GM08714 (cell line): ENCODE measurements at regions not wholly inside any gene's neighbourhood (a gene's known extent, or its start where the extent isn't known, plus 50 kb on each side); places are given as distances from the start of the nearest gene placed in this dataset.

Experiments used
- H3K4me3 ChIP-seq: fragments of 200-500 bp; sonication (Bioruptor generic); 2 replicates; pipeline ENCODE4 v1.5.1; 2014; ENCODE audit warnings: mild to moderate bottlenecking, low read length, inconsistent platforms
- ZNF274 ChIP-seq: IDR thresholded peaks from 2 replicates; pipeline ENCODE4 v1.6.1; 2012; ENCODE audit warnings: mild to moderate bottlenecking, low read depth, low read length

DNA sequence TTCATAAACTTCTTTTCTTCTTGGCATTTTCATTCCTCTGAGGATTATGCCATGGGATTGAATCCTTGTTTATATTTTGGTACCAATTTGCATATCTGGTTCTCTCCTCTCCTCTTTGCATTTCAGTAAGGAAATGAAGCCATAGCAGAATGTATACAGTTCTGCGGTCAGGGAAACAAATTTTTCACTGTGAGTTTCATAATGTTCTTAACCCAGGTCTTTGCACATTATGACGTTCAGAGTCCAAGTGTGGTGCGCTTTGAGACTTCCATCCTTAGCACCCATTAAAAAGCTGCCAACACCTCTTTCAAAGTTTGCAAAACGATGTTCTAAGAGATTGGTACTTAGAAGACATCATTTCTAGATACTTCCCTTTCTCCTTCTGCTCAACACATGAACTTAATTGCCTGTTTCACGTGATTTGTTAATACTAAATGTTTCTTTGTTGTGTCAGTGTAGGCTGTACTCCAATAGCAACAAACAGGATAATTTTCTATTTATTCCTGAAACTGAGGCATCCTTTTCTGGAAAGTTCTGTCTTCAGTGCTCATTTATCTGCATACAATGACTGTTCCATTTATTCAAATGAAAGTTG lies 953.1 kb upstream of the NR2F2 start:
- no peak for TF ChIP-seq ZNF274
- no peak overlapping the region for H3K4me3 ChIP-seq

DNA sequence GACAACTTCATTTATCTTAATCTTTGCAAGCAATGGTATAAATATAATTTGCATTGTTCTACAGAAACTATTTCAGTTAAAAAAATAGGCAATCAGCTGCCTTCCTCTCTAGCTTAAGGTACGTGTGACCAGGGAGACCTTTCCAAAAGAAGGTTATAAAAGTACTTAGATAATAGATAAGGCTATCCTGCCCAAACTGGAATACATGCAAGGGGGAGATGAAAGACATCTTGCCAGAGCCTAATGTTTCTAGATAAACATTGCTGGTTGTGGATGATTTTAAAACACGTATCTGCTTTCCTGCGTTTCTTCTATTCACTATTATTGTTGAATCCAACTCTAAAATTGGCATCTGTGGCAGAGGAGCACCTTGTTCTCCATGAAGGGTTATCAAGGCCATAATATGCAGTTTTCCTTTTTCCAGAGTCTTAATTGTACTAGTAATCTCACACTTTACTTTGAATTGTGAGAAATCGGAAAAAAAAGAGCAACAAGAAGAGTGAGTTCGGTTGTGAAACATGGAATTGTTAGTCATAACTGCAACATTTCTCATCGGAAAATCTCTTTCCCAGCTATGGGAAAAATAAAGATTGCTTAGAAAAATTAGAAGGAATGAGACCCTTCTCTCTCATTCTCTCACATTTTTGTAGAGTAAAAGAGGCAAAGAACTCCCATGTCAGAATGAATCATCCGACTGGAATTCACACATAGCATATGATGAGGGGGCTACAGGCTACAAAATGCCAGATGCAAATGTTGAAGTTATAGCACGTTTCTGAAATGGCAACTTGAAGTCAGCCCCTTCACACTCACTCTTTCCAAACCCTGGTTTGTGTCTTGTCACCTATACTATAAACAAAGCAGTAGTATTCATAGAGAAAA lies 936.1 kb upstream of the NR2F2 start:
- no peak for TF ChIP-seq ZNF274
- H3K4me3 ChIP-seq: no peak overlapping the region

DNA sequence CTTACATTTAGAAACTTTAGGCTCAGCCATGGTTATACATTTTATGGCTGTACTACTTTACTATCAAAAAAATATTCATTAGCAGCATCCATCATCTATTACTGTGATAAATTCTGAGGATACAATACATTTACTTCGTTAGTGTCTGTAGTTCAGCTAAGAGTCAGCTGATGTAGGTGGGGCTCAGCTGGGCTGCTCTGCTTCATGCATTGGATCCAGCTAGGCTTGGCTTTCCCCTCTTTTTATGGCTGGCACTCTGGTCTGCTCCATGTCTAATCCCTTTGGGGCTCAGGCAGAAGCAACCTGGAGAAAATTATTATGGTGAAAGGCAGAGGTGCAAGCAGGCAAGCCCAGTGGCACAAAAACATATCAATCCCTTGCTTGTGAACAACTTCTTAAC lies 930.1 kb upstream of the NR2F2 start:
- no peak for TF ChIP-seq ZNF274
- H3K4me3 ChIP-seq: no peak overlapping the region

DNA sequence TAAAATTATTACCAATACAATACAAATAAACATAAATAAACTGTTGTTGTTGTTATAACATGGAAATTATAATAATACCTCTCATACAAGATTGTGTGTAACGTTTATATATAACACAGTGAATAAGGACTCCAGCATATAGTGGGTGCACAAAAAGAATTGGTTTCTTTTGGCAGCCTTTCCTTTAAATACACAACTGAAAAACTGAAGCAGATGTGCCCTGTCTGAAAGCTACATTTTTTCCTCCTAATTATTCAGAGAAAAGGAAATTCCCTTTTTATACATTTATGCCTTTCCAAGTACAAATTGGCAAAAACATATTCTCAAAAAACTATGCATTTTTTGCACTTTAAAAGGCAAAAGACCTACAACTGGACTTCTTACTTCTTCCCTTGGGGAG lies 928.9 kb upstream of the NR2F2 start:
- TF ChIP-seq ZNF274: no peak
- H3K4me3 ChIP-seq: no peak overlapping the region

DNA sequence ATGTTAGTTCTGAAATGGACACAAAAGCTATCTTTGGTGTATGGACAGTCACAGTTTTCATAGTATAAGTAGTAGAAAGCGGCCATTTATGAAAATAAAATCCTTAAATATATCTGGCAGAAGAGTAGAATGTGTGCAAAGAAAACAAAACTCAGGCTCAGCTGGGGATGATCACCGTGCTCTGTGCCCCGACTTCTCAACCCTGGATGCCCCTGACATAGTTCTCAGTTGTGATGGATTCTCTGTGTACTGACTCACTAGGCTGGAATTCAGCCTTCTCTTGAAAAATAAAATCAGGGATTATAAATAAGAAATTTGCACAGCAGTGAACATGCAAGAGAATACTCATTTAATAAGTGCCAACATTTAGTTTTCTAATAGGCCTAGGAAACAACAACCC lies 925.1 kb upstream of the NR2F2 start:
- no peak for TF ChIP-seq ZNF274
- no peak overlapping the region for H3K4me3 ChIP-seq

DNA sequence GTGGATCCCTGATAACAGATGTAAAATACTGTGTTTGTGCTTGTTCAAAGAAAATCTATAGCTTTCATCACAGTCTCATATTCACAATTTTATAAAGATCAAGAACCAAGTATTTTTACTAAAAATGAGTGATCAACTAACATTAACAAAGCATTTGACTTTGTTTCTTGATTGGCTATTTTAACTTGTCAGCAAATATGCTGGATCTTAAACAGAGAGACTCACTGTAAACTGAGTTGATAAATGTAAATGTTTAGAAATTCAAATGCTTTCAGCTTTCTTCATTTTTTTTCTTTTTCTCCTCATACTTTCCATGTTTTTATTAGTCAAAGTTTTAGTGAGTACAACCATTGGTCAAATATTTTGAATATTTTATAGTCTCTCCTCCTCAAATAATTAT lies 923.0 kb upstream of the NR2F2 start:
- H3K4me3 ChIP-seq: no peak overlapping the region
- no peak for TF ChIP-seq ZNF274

DNA sequence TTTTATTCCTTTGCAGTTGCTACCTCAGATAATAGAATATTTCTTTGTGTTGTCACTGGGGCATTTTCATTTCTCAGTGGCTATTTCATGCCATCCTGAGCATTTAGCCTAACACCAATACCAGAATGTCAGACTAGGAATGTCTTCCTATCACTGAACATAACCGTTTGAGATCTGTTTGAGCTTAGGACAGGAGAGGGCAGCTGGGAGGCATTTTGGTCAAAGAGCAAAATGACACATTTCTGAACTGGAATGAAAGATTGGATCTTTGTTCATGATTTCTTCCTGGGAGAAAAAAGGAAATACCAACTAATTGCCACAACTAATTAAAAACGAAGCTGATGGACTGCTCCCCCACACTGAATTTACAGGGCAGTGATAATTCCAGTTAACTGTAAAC lies 921.3 kb upstream of the NR2F2 start:
- no peak overlapping the region for H3K4me3 ChIP-seq
- TF ChIP-seq ZNF274: no peak

DNA sequence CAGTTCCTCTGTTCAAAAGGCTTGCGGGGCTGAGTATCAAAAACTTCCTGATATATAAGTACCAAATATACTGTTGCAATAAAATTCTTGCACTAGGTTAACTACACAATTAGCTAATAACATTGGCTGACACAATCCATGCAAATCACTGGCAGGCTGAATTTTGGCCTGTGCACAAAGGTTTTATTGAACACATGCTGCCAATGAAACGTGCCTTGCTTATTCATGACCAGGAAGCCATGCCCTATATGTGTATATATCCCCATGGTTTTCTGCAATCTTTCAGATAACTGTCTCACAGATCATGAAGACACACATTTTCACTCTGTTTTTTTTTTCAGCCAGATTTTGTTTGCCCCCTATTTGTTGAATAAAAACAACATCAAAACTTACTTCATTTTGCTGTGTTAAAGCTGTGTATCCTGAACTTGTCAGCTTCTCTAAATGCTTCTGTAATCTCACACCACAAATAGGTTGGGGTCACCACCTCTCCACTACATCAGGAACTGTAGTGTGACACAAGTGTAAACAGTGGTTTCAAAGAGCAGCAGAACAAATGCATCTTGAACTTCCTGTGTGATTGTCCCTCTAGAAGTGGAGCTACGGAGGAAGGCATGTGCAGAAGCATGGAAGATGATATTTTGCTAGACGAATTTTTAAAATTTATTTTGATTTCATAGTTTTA lies 920.7 kb upstream of the NR2F2 start:
- no peak overlapping the region for H3K4me3 ChIP-seq
- TF ChIP-seq ZNF274: no peak

DNA sequence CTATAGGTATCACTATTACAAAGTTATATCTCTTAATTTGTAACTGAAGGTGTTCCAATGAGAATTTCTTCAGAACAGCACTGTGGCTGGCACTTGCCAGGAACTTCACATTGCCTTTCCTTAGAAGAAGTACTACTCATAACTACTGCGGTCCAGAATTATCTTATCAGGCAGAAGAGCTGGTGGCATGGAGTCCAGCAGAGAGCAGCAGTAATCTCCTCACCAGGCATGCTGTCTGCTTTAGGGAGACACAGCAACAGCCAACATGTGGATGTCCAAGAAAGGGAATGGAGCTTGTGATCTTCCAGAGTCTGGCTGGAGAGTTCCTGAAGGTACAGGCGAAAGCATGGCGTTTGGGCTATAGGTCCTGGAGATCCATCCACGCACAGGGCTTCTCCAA lies 919.7 kb upstream of the NR2F2 start:
- no peak overlapping the region for H3K4me3 ChIP-seq
- TF ChIP-seq ZNF274: no peak

DNA sequence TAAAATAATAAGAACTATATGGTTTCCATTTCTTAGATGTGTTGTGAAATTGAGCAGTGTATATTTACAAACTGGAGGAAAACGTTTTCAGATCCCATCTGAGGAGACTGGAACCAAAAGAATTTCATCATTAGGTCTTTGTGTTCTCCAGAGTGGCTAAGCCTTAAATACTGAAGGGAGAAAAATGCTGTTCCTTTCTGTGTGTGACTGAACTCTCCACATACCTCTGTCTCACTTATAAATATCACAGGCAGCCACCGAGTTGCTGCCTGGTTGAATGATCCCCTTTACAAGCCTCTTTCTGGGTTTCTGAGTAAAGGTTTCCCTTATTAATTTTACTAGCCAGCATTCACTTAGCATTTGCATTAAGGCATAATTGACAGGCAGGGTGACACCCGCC lies 913.9 kb upstream of the NR2F2 start:
- H3K4me3 ChIP-seq: no peak overlapping the region
- no peak for TF ChIP-seq ZNF274

DNA sequence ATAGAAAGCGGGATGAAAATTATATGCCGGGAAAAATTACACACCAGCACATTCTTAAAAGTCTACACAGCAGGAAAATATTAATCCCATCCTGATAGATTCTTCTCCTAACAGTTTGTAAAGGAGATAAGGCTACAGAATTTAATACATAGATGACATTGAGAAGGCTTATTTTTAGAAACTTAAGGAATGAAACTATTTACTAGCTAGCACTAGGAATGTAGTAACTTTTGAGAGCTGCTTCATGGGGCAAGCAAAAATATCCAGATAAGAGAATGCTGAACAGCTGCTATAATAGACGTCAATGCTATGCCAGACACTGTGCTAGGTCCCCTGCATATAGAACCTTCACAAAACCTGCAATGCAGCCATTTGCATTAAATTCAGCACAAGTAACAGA lies 912.7 kb upstream of the NR2F2 start:
- no peak overlapping the region for H3K4me3 ChIP-seq
- TF ChIP-seq ZNF274: no peak

DNA sequence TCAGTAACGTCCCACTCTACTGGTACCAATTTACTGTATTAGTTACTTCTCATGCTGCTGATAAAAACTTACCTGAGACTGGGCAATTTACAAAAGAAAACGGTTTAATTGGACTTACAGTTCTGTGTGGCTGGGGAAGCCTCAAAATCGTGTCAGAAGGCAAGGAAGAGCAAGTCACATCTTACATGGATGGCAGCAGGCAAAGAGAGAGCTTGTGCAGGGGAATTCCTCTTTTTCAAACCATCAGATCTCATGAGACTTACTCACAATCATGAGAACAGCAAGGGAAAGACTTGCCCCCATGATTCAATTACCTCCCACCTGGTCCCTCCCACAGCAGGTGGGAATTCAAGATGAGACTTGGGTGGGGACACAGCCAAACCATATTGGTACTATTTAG lies 908.2 kb upstream of the NR2F2 start:
- TF ChIP-seq ZNF274: no peak
- no peak overlapping the region for H3K4me3 ChIP-seq

DNA sequence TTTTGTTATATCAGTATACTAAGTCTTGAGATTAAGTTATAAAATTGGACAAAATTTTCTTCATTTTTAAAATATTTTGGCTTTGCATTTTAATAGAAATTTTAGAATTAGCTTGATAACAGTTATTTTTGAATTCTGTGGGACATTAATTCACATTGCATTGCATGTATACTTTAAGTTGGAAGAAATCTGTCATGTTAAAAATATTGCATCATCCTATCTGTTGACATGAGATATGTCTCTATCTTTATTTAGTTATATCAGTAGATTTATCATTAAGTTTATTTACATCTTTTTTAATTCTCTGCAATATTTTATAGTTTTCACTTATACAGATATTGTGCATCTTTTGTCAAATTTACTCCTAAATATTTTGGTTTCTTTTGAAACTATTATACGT lies 904.6 kb upstream of the NR2F2 start:
- H3K4me3 ChIP-seq: no peak overlapping the region
- no peak for TF ChIP-seq ZNF274

DNA sequence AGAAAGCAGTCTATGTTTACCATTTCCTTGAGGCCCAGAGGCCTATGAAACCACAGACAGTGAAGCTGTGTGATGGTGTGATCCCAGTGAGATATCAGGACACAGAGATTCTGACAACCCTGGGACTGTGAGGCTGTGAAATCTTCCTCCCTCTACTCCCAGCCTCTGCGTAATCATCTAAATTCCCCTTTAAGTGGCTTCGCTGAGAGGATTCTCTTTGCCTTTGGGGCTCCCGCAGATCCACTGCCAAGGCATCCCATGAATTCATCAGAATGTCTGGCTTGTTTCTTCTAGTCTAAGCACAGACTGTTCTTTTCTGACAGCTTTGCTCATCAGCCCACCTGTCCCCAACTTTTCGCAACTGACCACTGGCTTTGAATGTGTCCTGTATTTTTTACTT lies 901.2 kb upstream of the NR2F2 start:
- no peak for TF ChIP-seq ZNF274
- H3K4me3 ChIP-seq: no peak overlapping the region

DNA sequence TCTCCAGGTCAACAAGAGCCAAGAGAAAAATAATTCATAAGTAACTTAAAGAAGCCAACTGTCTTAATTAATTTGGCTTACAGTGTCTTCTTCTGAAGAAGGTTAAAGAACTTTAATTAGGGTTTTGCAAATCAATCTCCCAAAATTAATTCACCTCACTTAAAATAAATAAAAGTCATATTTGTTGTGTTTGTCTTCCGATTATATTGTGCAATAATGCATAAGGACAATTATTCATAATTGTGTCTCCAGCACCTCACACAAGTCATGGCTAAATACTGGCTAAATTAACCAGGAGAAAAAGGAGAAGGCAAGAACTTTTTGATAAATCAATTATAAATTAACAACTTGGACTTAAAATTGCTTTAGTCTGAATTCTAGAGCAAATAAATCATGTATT lies 899.0 kb upstream of the NR2F2 start:
- TF ChIP-seq ZNF274: no peak
- H3K4me3 ChIP-seq: no peak overlapping the region

DNA sequence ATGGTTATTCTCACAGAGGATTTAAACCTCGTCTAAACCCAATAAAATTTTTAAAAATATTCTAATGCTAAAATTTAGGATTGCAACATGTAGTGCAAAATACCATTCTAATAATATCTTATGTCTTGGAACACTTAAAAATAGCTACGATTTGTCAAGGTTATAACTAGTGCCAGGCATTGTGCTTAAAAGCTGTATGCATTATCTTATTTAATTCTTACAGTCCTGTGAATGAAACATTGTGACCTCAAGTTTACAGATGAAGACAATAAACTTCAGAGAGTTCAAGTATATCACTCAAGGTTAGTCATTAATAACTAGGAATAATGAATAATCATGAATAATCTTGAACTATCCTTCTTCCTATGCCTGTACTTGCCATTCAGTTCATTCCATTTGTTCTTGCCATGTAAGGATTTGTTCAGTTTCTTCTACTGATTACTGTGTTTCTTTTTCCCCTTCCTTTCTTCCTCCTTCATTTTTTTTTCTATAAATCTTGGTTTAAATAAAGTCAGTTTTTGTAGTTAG lies 897.6 kb upstream of the NR2F2 start:
- H3K4me3 ChIP-seq: no peak overlapping the region
- no peak for TF ChIP-seq ZNF274
